IMR-90 (cell line): ENCODE measurements at regions not wholly inside any gene's neighbourhood (a gene's known extent, or its start where the extent isn't known, plus 50 kb on each side); places are given as distances from the start of the nearest gene placed in this dataset.

Experiments
- ATAC-seq: fragments of 200-7000 bp; cut with Tn5 transposase; 2 replicates; pipeline ENCODE4 v1.9.1; 2020; ENCODE audit warnings: low read depth, mild to moderate bottlenecking, moderate library complexity
- BruUV-seq: library from RNA; stranded (reverse); fragments of 400-500 nt; replicated peaks from 2 replicates; lab custom pipeline; 2021; lab: Mats Ljungman, UMichigan
- CTCF ChIA-PET: fragments of 300-600 bp; formaldehyde crosslinking; extraction: SDS; loops from one replicate; lab custom pipeline; 2021; ENCODE audit warnings: antibody characterized with exemption; lab: Yijun Ruan, JAX
- POLR2A ChIA-PET: fragments of 300-600 bp; sonication (Branson Sonifier 250); formaldehyde crosslinking; loops from one replicate; lab custom pipeline; 2022; ENCODE audit warnings: antibody characterized with exemption; ENCODE audit not compliant: unreplicated experiment; lab: Charles Lee
- DNase-seq: peaks from one replicate; pipeline ENCODE4 v3.0.0; 2013
- H2AFZ ChIP-seq: replicated peaks from 2 replicates; pipeline ENCODE3; 2013; ENCODE audit warnings: low read length, mild to moderate bottlenecking; ENCODE audit not compliant: poor library complexity
- H2AK5ac ChIP-seq: 2 replicates; pipeline ENCODE4 v1.6.1; 2013; ENCODE audit warnings: low read depth, low read length, inconsistent platforms
- H2AK9ac ChIP-seq: replicated peaks from 2 replicates; pipeline ENCODE3; 2013; ENCODE audit warnings: mild to moderate bottlenecking, low read depth, low read length, moderate library complexity; ENCODE audit not compliant: poor library complexity
- H2BK120ac ChIP-seq: 2 replicates; pipeline ENCODE4 v1.6.1; 2013; ENCODE audit warnings: low read depth, low read length, inconsistent platforms
- H2BK15ac ChIP-seq: 3 replicates; pipeline ENCODE4 v1.6.1; 2013; ENCODE audit warnings: low read depth, low read length, inconsistent platforms
- H2BK20ac ChIP-seq: 2 replicates; pipeline ENCODE4 v1.6.1; 2013; ENCODE audit warnings: low read depth, mild to moderate bottlenecking, inconsistent platforms, low read length, moderate library complexity
- H2BK5ac ChIP-seq: 2 replicates; pipeline ENCODE4 v1.6.1; 2013; ENCODE audit warnings: mild to moderate bottlenecking, low read depth, low read length, inconsistent platforms; ENCODE audit not compliant: poor library complexity, severe bottlenecking
- H3K14ac ChIP-seq: replicated peaks from 2 replicates; pipeline ENCODE4 v1.6.1; 2013; ENCODE audit warnings: low read depth, low read length, inconsistent platforms
- H3K18ac ChIP-seq: 2 replicates; pipeline ENCODE4 v1.6.1; 2013; ENCODE audit warnings: low read depth, low read length, control low read depth
- H3K23ac ChIP-seq: 2 replicates; pipeline ENCODE4 v1.6.1; 2013; ENCODE audit warnings: low read depth, low read length, inconsistent platforms
- H3K27ac ChIP-seq: 2 replicates; pipeline ENCODE4 v1.5.1; 2013; ENCODE audit warnings: mild to moderate bottlenecking, control low read depth, low read length; ENCODE audit not compliant: insufficient read depth
- H3K27me3 ChIP-seq: 2 replicates; pipeline ENCODE4 v1.6.1; 2013; ENCODE audit warnings: low read length; ENCODE audit not compliant: control insufficient read depth, insufficient read depth
- H3K36me3 ChIP-seq: 2 replicates; pipeline ENCODE4 v1.6.1; 2013; ENCODE audit warnings: low read length, mixed read lengths; ENCODE audit not compliant: control insufficient read depth, insufficient read depth
- H3K4ac ChIP-seq: 2 replicates; pipeline ENCODE4 v1.6.1; 2013; ENCODE audit warnings: low read depth, low read length, inconsistent platforms
- H3K4me1 ChIP-seq: 2 replicates; pipeline ENCODE4 v1.6.1; 2013; ENCODE audit warnings: low read length, mixed read lengths; ENCODE audit not compliant: control insufficient read depth, insufficient read depth
- H3K4me2 ChIP-seq: 2 replicates; pipeline ENCODE4 v1.6.1; 2013; ENCODE audit warnings: low read depth, mild to moderate bottlenecking, control low read depth, low read length, moderate library complexity
- H3K4me3 ChIP-seq: 2 replicates; pipeline ENCODE4 v1.5.1; 2013; ENCODE audit warnings: low read depth, mild to moderate bottlenecking, control low read depth, low read length, moderate library complexity; ENCODE audit not compliant: insufficient read depth
- H3K56ac ChIP-seq: 2 replicates; pipeline ENCODE4 v1.6.1; 2013; ENCODE audit warnings: low read length, inconsistent platforms; ENCODE audit not compliant: insufficient read depth; ENCODE audit errors: extremely low read depth
- H3K79me1 ChIP-seq, 2 experiments: 2 replicates each; pipeline ENCODE4 v1.6.1; 2013; ENCODE audit warnings: low read length in 2 of 2, inconsistent platforms in 1 of 2, low read depth in 1 of 2
- H3K9ac ChIP-seq: 2 replicates; pipeline ENCODE4 v1.6.1; 2013; ENCODE audit warnings: low read depth, low read length, control low read depth
- H3K9me1 ChIP-seq: 2 replicates; pipeline ENCODE4 v1.6.1; 2013; ENCODE audit warnings: low read length, inconsistent platforms; ENCODE audit not compliant: insufficient read depth
- H3K9me3 ChIP-seq: 2 replicates; pipeline ENCODE4 v1.6.1; 2013; ENCODE audit warnings: low read length; ENCODE audit not compliant: control insufficient read depth, insufficient read depth
- H4K20me1 ChIP-seq: 2 replicates; pipeline ENCODE4 v1.6.1; 2013; ENCODE audit warnings: low read length, inconsistent platforms; ENCODE audit not compliant: insufficient read depth
- H4K5ac ChIP-seq: 2 replicates; pipeline ENCODE4 v1.6.1; 2013; ENCODE audit warnings: mild to moderate bottlenecking, low read depth, low read length, control low read depth
- H4K8ac ChIP-seq, 2 experiments: 2 replicates each; pipeline ENCODE4 v1.6.1; 2013; ENCODE audit warnings: low read depth in 2 of 2, low read length in 2 of 2, control low read depth in 1 of 2, inconsistent platforms in 1 of 2
- H4K91ac ChIP-seq: 2 replicates; pipeline ENCODE4 v1.6.1; 2013; ENCODE audit warnings: low read depth, low read length, inconsistent platforms; ENCODE audit not compliant: insufficient read depth
- dilution Hi-C: fragments of 300-500 bp; cut with HindIII; formaldehyde crosslinking; loops from one replicate; pipeline ENCODE4 v1.14.3; 2018; ENCODE audit warnings: low sequenced_read_pairs; ENCODE audit not compliant: unreplicated experiment
- in situ Hi-C: fragments of 300-500 bp; cut with MboI; formaldehyde crosslinking; loops from 3 replicates; pipeline ENCODE4 v1.14.3; 2019; ENCODE audit warnings: low sequenced_read_pairs, inconsistent platforms, mixed read lengths
- intact Hi-C: fragments of 100-400 bp; cut with micrococcal nuclease; formaldehyde crosslinking; loops from 2 replicates; pipeline ENCODE4 v1.10.0; 2022
- TF ChIP-seq, protein P1 (sequence below): fragments of 150-350 bp; IDR thresholded peaks from 2 replicates; pipeline ENCODE4 v1.6.1; 2017; ENCODE audit warnings: mild to moderate bottlenecking, antibody characterized with exemption, low read length, low read depth

DNA sequence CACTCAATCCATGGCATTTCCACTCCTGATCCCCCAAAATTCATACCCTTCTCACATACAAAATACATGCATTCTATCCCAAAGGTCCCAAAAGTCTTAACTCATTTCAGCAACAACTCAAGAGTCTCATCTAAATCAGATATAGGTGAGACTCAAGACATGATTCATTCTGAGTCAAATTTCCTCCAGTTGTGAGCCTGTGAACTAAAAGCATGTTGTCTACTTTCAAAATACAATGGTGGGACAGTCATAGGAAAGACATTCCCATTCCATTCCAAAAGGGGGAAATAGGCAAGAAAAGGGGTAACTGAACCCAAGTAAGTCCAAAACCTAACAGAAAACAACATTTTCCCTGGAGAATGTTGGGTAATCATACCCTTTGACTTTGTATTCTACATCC is 103.3 kb downstream of the C12orf75 start:
- Histone ChIP-seq H2BK20ac (no peak overlapping the region), H2BK120ac (peak overlapping the region; percentile 20; the same call in 1 of the 2 replicates), H2AFZ (no peak overlapping the region), H3K9ac (no peak overlapping the region), H3K23ac (no peak overlapping the region), H4K5ac (no peak overlapping the region), H3K56ac (no peak overlapping the region), H4K8ac (peak overlapping the region; percentile 24 to 61; a peak in 1 of 4 replicates), H4K20me1 (no peaks in the 10 kb centered on the region), H3K14ac (peak overlapping the region; percentile 22; the same call in 1 of the 2 replicates), H3K18ac (no peak overlapping the region; the same call in 1 of the 2 replicates), H3K4ac (no peak overlapping the region), H3K27ac (no peak overlapping the region; the same call in 1 of the 2 replicates), H3K4me2 (no peak overlapping the region), H2AK5ac (peak overlapping the region; percentile 50; the same call in 1 of the 2 replicates), H3K79me1 (no peaks in the 10 kb centered on the region), H3K27me3 (no peaks in the 10 kb centered on the region; the same call in 1 of the 2 replicates), H2BK15ac (peak overlapping the region; percentile 3; the same call in 2 of the 3 replicates), H2BK5ac (peak overlapping the region; percentile 48), H3K4me3 (no peak overlapping the region), H3K4me1 (peaks cover 4% of the 10 kb centered on the region; the same call in 1 of the 2 replicates), H4K91ac (0 out of 2 replicates have a peak overlapping the region, but pooled peaks have one; percentile 34), H3K9me1 (no peaks in the 10 kb centered on the region), H3K36me3 (no peaks in the 10 kb centered on the region), H3K9me3 (peaks cover 2% of the 10 kb centered on the region; the same call in 1 of the 2 replicates), H2AK9ac (no peak overlapping the region)
- peak; percentile 75 for DNase-seq
- ChIA-PET CTCF (no interaction called here), POLR2A (no interaction called here)
- dilution Hi-C loops (no loop called here), intact Hi-C loops (no loop called here), in situ Hi-C loops (no loop called here)
- BruUV-seq = no TSS peak
- TF ChIP-seq, protein P1, sequence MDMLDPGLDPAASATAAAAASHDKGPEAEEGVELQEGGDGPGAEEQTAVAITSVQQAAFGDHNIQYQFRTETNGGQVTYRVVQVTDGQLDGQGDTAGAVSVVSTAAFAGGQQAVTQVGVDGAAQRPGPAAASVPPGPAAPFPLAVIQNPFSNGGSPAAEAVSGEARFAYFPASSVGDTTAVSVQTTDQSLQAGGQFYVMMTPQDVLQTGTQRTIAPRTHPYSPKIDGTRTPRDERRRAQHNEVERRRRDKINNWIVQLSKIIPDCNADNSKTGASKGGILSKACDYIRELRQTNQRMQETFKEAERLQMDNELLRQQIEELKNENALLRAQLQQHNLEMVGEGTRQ = no peak
- ATAC-seq = no peak
